ENCODE measurements at regions not wholly inside any gene's neighbourhood (a gene's known extent, or its start where the extent isn't known, plus 50 kb on each side); places are given as distances from the start of the nearest gene placed in this dataset.
"Not testable (repeated sequence)": the region's sequence is repeated elsewhere in the genome, so short reads cannot be mapped to it uniquely, and the experiment has no call there.

DNA sequence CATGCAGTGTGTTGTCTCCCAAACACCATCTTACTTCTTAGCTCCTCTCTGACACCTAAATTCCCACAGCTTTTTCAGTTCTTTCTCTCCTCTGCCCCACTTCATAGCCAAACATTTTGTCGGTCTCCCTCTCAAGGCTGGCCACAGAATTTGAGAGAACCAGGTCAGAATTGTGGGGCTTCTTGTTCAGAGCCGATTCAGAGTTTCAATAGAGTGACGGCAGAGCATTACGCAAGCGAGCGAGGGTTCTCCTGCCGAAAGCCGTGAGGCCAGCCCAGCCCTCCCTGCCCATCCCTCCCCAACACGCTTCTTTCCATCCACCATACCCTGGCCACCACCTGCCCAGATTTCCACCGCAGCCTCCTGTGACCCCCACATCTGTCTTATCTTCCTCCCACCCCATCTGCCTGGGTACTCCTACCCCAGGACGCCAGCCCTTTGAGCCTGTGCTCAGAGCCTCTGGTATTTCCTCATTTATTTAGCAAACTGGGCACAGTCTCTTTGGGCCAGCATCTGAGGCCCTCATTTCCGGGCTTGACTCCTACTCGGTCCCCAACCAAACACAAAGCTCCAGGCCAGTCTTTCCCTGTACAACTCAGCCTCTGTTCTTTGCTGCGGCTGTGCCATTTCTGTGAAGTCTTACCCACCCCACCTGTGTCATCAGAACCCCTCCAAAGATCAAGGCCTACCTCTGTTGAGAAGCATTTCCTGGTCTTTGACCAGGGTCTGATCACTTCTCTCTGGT lies 70.0 kb upstream of the MAP4K4 start:
- H3K4me3 ChIP-seq (ENCODE audit: low read length): no peak overlapping the region
- no peak for DNase-seq (ENCODE audit: low read depth)

DNA sequence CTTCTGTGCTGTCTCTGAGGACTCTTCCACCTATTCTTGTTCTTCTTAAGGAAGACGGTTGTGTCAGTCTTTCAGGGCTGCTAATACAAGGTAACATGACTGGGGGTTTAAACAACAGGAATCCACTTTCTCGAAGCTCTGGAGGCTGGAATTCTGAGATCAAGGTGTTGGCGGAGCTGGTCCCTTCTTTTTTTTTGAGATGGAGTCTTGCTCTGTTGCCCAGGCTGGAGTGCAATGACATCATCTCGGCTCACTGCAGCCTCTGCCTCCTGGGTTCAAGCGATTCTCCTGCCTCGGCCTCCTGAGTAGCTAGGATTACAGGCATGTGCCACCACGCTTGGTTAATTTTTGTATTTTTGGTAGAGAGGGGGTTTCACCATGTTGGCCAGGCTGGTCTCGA lies 71.7 kb upstream of the MAP4K4 start:
- not testable (repeated sequence) for DNase-seq (ENCODE audit: low read depth); H3K4me3 ChIP-seq (ENCODE audit: low read length)

More for the DNA sequence above, 70.0 kb upstream of the MAP4K4 start:
- TF ChIP-seq, protein P1, sequence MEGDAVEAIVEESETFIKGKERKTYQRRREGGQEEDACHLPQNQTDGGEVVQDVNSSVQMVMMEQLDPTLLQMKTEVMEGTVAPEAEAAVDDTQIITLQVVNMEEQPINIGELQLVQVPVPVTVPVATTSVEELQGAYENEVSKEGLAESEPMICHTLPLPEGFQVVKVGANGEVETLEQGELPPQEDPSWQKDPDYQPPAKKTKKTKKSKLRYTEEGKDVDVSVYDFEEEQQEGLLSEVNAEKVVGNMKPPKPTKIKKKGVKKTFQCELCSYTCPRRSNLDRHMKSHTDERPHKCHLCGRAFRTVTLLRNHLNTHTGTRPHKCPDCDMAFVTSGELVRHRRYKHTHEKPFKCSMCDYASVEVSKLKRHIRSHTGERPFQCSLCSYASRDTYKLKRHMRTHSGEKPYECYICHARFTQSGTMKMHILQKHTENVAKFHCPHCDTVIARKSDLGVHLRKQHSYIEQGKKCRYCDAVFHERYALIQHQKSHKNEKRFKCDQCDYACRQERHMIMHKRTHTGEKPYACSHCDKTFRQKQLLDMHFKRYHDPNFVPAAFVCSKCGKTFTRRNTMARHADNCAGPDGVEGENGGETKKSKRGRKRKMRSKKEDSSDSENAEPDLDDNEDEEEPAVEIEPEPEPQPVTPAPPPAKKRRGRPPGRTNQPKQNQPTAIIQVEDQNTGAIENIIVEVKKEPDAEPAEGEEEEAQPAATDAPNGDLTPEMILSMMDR (IDR thresholded peaks at IDR 0.05; ENCODE audit: insufficient read depth, low read depth, low read length, missing control alignments): no peak

DNA sequence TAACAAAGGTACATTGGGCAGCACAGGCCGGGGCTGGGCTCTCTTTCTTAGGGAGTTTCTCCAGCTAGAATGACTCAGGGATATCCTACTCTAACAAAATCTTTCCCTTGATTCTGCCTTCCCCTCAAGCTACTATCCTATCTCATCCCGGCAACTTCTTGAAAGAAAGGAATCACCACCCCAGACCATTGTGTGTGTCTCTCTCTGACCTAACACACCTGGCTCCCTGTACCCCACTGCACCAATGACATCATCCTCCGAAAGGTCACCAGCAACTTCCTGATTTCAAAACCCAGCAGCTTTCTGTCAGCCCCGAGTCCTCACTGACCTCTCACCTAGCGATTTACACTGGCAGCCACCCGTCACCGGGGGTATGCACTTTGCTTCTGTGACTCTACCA lies 72.1 kb upstream of the MAP4K4 start:
- TF ChIP-seq, protein P1 (IDR thresholded peaks at IDR 0.05; ENCODE audit: insufficient read depth, low read depth, low read length, missing control alignments): no peak
- DNase-seq (ENCODE audit: low read depth): peak; percentile 27
- H3K4me3 ChIP-seq (ENCODE audit: low read length): no peak overlapping the region

DNA sequence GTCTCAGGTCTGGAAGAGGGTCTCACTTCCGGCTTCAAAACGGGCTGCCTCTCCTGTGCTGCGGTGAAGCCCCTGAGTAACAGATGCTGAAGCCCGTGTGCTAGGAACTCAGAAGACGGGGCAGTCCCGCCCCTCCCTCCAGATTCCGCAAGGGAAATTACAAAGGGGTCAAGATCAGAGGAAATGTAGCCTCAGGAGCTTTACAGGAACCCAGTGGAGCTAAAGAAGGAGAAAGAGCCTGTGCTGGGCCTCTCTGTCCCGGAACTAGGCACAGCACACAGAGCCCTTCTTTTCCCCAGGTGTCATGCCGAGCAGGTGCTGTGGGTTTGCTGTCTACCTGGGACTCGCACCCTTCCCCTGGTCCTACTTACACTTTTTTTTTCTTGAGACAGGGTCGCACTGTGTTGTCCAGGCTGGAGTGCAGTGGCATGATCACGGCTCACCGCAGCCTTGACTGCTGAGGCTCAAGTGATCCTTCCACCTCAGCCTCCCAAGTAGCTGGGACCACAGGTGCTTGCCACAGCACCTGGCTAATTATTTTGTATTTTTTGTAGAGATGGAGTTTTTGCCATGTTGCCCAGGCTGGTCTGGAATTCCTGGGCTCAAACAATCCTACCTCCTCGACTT lies 72.7 kb upstream of the MAP4K4 start:
- TF ChIP-seq, protein P1 (IDR thresholded peaks at IDR 0.05; ENCODE audit: insufficient read depth, low read depth, low read length, missing control alignments): no peak
- DNase-seq (ENCODE audit: low read depth): no peak
- H3K4me3 ChIP-seq (ENCODE audit: low read length): no peak overlapping the region

DNA sequence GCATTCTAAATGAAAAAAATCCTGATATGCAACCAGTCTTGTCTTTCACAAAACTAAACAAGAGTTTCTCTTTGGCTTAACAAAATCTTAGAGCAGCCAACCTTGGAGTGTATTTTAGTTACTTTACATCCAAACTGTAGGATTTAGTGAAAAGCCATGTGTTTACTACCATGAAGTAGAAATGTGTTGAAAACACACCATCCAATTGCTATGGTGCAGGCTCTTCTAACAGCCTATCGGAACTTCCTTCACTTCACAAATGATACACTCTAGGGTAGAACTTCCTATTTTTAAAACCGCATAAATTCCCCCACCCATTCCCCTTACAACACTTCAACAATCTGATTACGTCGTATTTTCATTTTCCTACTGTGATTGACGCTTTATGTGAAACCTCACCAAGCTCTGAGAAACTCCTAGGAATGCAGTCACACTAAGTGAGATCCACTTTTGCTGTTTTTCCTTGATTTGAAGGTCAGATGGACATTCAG lies 74.4 kb upstream of the MAP4K4 start:
- no peak for DNase-seq (ENCODE audit: low read depth)
- TF ChIP-seq, protein P1 (IDR thresholded peaks at IDR 0.05; ENCODE audit: insufficient read depth, low read depth, low read length, missing control alignments): no peak
- H3K4me3 ChIP-seq (ENCODE audit: low read length): no peak overlapping the region

DNA sequence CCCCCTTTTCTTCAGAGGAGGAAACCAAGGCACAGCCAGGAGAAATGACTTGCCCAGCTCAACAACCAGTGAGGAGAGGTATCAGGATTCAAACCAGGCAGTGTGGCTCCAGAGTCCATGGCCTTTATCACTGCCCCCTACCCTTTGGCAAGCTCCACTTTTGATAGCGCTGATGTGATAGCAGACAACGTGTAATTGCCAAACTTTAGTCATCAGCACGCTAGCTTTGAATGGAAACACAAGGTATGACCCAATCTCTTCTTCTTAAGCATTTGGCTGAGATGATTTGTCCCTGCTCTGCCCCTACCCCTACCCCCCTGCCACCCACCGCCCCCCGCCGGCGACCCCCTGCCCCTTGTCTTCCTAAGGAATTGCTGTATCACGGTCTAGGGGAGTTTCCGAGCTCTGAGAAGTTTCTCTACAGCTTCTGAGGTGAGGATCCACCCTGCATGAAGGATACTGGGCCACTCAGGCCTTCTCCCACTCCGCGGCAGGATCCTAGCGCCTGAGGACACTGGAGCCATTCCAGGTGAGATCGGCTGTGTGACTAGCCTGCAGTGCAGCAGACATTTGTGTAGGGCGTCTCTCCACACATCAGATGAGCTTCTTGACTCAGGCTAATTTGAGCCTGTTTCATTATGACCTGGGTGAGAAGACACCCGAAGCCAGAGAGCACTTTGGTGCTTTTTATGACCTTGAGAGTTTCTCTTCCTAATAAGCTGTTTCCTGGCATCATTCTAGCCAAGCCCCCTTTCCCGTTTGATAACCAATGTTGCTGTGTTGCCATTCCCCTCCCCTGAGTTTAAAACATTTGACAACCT lies 75.1 kb upstream of the MAP4K4 start:
- TF ChIP-seq, protein P1 (IDR thresholded peaks at IDR 0.05; ENCODE audit: insufficient read depth, low read depth, low read length, missing control alignments): no peak
- no peak for DNase-seq (ENCODE audit: low read depth)
- H3K4me3 ChIP-seq (ENCODE audit: low read length): no peak overlapping the region

DNA sequence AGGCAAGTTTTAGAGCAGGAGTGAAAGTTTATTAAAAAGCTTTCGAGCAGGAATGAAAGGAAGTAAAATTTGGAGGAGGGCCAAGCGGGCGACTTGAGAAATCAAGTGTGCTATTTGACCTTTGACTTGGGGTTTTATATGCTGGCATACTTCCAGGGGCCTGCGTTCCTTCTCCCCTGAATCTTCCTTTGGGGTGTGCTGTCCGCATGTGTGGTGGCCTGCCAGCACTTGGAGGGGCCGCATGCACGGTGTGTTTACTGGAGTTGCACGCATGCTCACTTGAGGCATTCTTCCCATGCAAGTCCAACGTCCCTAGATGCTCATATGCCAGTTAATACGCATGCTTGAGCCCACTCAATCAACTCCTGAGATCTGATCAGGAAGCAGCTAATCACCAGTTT lies 78.3 kb upstream of the MAP4K4 start:
- no peak overlapping the region for H3K4me3 ChIP-seq (ENCODE audit: low read length)
- TF ChIP-seq, protein P1 (IDR thresholded peaks at IDR 0.05; ENCODE audit: insufficient read depth, low read depth, low read length, missing control alignments): no peak
- no peak for DNase-seq (ENCODE audit: low read depth)
